ENCODE measurements at regions not wholly inside any gene's neighbourhood (a gene's known extent, or its start where the extent isn't known, plus 50 kb on each side); places are given as distances from the start of the nearest gene placed in this dataset.

- no peak for DNase-seq (ENCODE audit: low spot score in 2 of 2)
- Histone ChIP-seq H3K9me3 (no peaks in the 10 kb centered on the region), H3K36me3 (no peaks in the 10 kb centered on the region), H3K4me1 (no peaks in the 10 kb centered on the region), H3K4me3 (no peak overlapping the region), H3K27me3 (no peaks in the 10 kb centered on the region), H3K27ac (no peak overlapping the region)
- whole genome bisulfite sequencing, 2 donors, result 87 to 88% methylated on average over 3 of the region's 3 CpGs
- TF ChIP-seq EP300 (IDR thresholded peaks at IDR 0.05) (no peak), POLR2A (IDR thresholded peaks at IDR 0.05) (no peak), CTCF (IDR thresholded peaks at IDR 0.05) (no peak)
Measured at GRCh38 chr5:52520171-52520570, 267.5 kb upstream of the ITGA1 start.

DNA sequence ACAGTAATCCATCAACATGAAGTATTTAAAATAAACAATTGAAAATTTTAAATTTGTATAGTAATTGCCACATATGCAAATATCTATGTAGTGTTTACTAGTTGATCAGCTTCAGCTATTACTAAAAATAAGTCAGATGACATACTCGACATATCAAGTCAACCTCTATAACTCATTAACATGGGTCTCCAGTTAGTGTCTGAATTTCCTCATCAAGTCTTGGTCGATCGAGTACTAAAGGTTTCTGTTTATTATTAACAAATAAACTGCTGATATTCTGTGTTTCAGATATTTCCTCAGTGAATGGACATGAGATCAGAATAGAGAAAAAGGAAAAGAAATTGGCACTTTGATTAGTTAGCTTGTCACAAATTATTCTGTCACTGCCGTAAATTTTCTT, 266.5 kb upstream of the ITGA1 start:
- TF ChIP-seq POLR2A (IDR thresholded peaks at IDR 0.05) (no peak), EP300 (IDR thresholded peaks at IDR 0.05) (no peak), CTCF (IDR thresholded peaks at IDR 0.05) (no peak)
- no peak for DNase-seq (ENCODE audit: low spot score in 2 of 2)
- Histone ChIP-seq H3K36me3 (no peaks in the 10 kb centered on the region), H3K4me3 (no peak overlapping the region), H3K27me3 (no peaks in the 10 kb centered on the region), H3K4me1 (no peaks in the 10 kb centered on the region), H3K9me3 (no peaks in the 10 kb centered on the region), H3K27ac (no peak overlapping the region)
- WGBS, 2 donors, result 89% methylated on average over 4 of the region's 4 CpGs

DNA sequence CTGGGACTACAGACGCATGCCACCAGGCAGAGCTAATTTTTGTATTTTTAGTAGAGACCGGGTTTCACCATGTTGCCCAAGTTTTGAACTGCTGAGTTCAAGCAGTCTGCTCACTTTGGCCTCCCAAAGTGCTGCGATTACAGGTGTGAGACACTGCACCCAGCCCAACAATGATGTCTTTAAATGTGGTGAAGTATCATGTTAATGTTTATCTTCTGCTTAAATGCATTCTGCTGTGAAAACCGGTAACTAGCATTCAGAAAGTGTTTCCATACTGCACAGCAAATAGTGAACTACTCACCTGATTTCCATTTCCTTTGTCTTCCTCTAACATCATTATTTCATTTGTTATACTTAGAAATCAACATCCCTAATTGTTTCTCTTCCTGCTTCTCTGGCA, 264.0 kb upstream of the ITGA1 start:
- 82 to 88% methylated on average over 4 of the region's 4 CpGs for WGBS, 2 donors
- no peak for DNase-seq (ENCODE audit: low spot score in 2 of 2)
- no peak overlapping the region for H3K27ac ChIP-seq
- no peak overlapping the region for H3K4me3 ChIP-seq
- H3K36me3 ChIP-seq, result no peaks in the 10 kb centered on the region
- no peak for TF ChIP-seq POLR2A (IDR thresholded peaks at IDR 0.05)
- TF ChIP-seq EP300 (IDR thresholded peaks at IDR 0.05), result no peak
- no peak for TF ChIP-seq CTCF (IDR thresholded peaks at IDR 0.05)
- no peaks in the 10 kb centered on the region for H3K4me1 ChIP-seq
- H3K9me3 ChIP-seq, result no peaks in the 10 kb centered on the region
- H3K27me3 ChIP-seq, result no peaks in the 10 kb centered on the region

DNA sequence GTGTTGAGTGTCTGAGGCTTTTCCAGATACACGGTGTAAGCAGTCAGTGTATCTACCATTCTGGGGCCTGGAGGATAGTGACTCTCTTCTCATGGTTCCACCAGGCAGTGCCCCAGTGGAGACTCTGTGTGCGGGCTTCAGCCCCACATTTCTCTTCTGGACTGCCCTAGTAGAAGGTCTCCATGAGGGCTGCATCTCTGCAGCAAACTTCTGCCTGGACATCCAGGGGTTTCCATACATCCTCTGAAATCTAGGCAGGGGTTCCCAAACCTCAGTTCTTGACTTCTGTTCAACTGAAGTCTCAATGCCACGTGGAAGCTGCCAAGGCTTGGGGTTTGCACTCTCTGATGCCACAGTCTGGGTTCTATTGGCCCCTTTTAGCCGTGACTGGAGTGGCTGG, 256.6 kb upstream of the ITGA1 start:
- TF ChIP-seq EP300 (IDR thresholded peaks at IDR 0.05) (no peak), POLR2A (IDR thresholded peaks at IDR 0.05) (no peak), CTCF (IDR thresholded peaks at IDR 0.05) (no peak)
- WGBS, 2 donors, result 83 to 84% methylated on average over 4 of the region's 4 CpGs

GRCh38 chr5:52543594-52543993, 244.1 kb upstream of the ITGA1 start:
- no peak for TF ChIP-seq EP300 (IDR thresholded peaks at IDR 0.05)
- no peak for TF ChIP-seq CTCF (IDR thresholded peaks at IDR 0.05)
- no peak for TF ChIP-seq POLR2A (IDR thresholded peaks at IDR 0.05)
- DNase-seq (ENCODE audit: low spot score in 2 of 2), result no peak
- 89 to 94% methylated on average over 5 of the region's 5 CpGs for WGBS, 2 donors

More for the DNA sequence above, 256.6 kb upstream of the ITGA1 start:
- DNase-seq (ENCODE audit: low spot score in 2 of 2), result no peak
- H3K27ac ChIP-seq, result no peak overlapping the region
- H3K4me1 ChIP-seq, result no peaks in the 10 kb centered on the region
- no peak overlapping the region for H3K4me3 ChIP-seq
- H3K36me3 ChIP-seq, result no peaks in the 10 kb centered on the region
- H3K27me3 ChIP-seq, result no peaks in the 10 kb centered on the region
- peaks cover 0 to 9% (median 0%) of the 10 kb centered on the region in 4 donors for H3K9me3 ChIP-seq

More at GRCh38 chr5:52543594-52543993, 244.1 kb upstream of the ITGA1 start:
- no peaks in the 10 kb centered on the region for H3K36me3 ChIP-seq
- H3K9me3 ChIP-seq, result peaks cover 0 to 12% (median 0%) of the 10 kb centered on the region in 4 donors
- H3K27me3 ChIP-seq, result no peaks in the 10 kb centered on the region
- no peak overlapping the region for H3K27ac ChIP-seq
- no peaks in the 10 kb centered on the region for H3K4me1 ChIP-seq
- H3K4me3 ChIP-seq, result no peak overlapping the region
